Kidney (tissue), 13 donors: ENCODE measurements at regions not wholly inside any gene's neighbourhood (a gene's known extent, or its start where the extent isn't known, plus 50 kb on each side); places are given as distances from the start of the nearest gene placed in this dataset.

Experiments used
- DNase-seq, 5 donors: peaks; one replicate each; pipeline ENCODE4 v3.0.0-alpha.2; 2013 to 2020
- FAIRE-seq: peaks from 2 replicates; lab custom pipeline; 2012; peaks lifted over from hg19 to GRCh38; lab: Jason Lieb, UNC
- H3K27ac ChIP-seq, 2 donors: one replicate each; pipeline ENCODE4 v1.7.0; 2013; ENCODE audit warnings: low read depth in 2 of 2, low read length in 2 of 2, inconsistent platforms in 1 of 2
- H3K27me3 ChIP-seq: one replicate; pipeline ENCODE4 v1.7.1; 2013; ENCODE audit warnings: low read length, inconsistent platforms; ENCODE audit not compliant: control insufficient read depth, insufficient read depth
- H3K36me3 ChIP-seq, 3 donors: one replicate each; pipeline versions ENCODE4 v1.7.0 to v1.7.1; 2013; ENCODE audit warnings: low read length in 3 of 3, control low read depth in 1 of 3, inconsistent platforms in 1 of 3; ENCODE audit not compliant: insufficient read depth in 3 of 3, control insufficient read depth in 2 of 3
- H3K4me1 ChIP-seq, 3 donors: one replicate each; pipeline versions ENCODE4 v1.7.0 to v1.7.1; 2013; ENCODE audit warnings: low read length in 3 of 3, inconsistent platforms in 1 of 3, low read depth in 1 of 3; ENCODE audit not compliant: control insufficient read depth in 2 of 3, insufficient read depth in 2 of 3
- H3K4me3 ChIP-seq, 3 donors: one replicate each; pipeline versions ENCODE4 v1.7.0 to v1.8.1; 2013; ENCODE audit warnings: low read length in 3 of 3, control low read depth in 1 of 3, inconsistent platforms in 1 of 3
- H3K9ac ChIP-seq, 3 donors: one replicate each; pipeline versions ENCODE4 v1.7.0 to v1.7.1; 2013; ENCODE audit warnings: low read length in 3 of 3, control low read depth in 1 of 3, inconsistent platforms in 1 of 3
- H3K9me3 ChIP-seq, 3 donors: one replicate each; pipeline versions ENCODE4 v1.7.0 to v1.7.1; 2013; ENCODE audit warnings: low read length in 3 of 3, control low read depth in 1 of 3, inconsistent platforms in 1 of 3; ENCODE audit not compliant: control insufficient read depth in 2 of 3, insufficient read depth in 1 of 3
- CTCF ChIP-seq: IDR thresholded peaks from 3 replicates; pipeline ENCODE4 v1.5.1; 2012; ENCODE audit warnings: mild to moderate bottlenecking, moderate library complexity, borderline replicate concordance; ENCODE audit not compliant: insufficient read depth; ENCODE audit errors: extremely low read depth
- intact Hi-C: fragments of 100-400 bp; cut with DNase I; formaldehyde crosslinking; loops from one replicate; pipeline ENCODE4 v1.11.1; 2022
- donor health status: control.
- donor health status: control.
- donor health status: control.
- donor health status: control.
- donor health status: control.
- donor health status: DM: yes; HTN: yes; CAD: no.
- donor health status: Normal renal cell carcinoma (clear cell type).

- Histone ChIP-seq H3K36me3 (no peaks in the 10 kb centered on the region), H3K27ac (no peak overlapping the region), H3K27me3 (no peaks in the 10 kb centered on the region), H3K4me3 (no peak overlapping the region), H3K9ac (no peak overlapping the region), H3K9me3 (no peaks in the 10 kb centered on the region), H3K4me1 (no peaks in the 10 kb centered on the region)
- DNase-seq (no peak), FAIRE-seq (no peak)
- intact Hi-C loops, result no loop called here
- TF ChIP-seq CTCF, result no peak
These were observed 139.3 kb downstream of the CHIC2 start for GRCh38 chr4:53925050-53925605.

- TF ChIP-seq CTCF, result no peak
- Histone ChIP-seq H3K4me3 (no peak overlapping the region), H3K27ac (no peak overlapping the region), H3K9me3 (no peaks in the 10 kb centered on the region), H3K4me1 (no peaks in the 10 kb centered on the region), H3K9ac (no peak overlapping the region), H3K36me3 (no peaks in the 10 kb centered on the region), H3K27me3 (no peaks in the 10 kb centered on the region)
- no peak for DNase-seq
- intact Hi-C loops, result no loop called here
- no peak for FAIRE-seq
These were observed 139.9 kb downstream of the CHIC2 start for GRCh38 chr4:53924333-53925049.

- H3K9ac ChIP-seq, result no peak overlapping the region
- no peaks in the 10 kb centered on the region for H3K9me3 ChIP-seq
- no peak overlapping the region for H3K27ac ChIP-seq
- no peak for TF ChIP-seq CTCF
- H3K4me1 ChIP-seq, result no peaks in the 10 kb centered on the region
- no peaks in the 10 kb centered on the region for H3K36me3 ChIP-seq
- no peak for FAIRE-seq
- intact Hi-C loops, result no loop called here
- no peak overlapping the region for H3K4me3 ChIP-seq
- no peak for DNase-seq
- no peaks in the 10 kb centered on the region for H3K27me3 ChIP-seq
These were observed 140.5 kb downstream of the CHIC2 start for GRCh38 chr4:53923921-53924320.
